ENCODE measurements at regions not wholly inside any gene's neighbourhood (a gene's known extent, or its start where the extent isn't known, plus 50 kb on each side); places are given as distances from the start of the nearest gene placed in this dataset.

DNA sequence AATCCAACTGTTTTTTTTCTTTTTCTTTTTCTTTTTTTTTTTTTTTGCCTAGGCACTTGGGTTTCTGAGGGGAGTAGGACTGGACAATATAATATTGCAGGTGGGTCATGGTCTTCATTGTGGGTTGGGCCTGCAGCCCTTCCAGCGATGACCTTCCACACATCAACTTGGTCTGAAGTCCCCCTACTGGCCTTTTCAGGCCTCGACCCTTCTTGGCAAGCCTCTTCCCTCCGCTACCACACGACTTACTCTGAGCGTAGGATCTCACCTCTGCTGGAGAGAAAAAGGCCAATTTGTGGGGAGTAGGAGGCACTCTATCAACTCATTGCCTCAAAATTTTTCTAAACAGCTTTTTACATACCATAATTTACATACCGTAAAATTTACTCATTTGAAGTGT is 51.1 kb upstream of the GRIK3 start:
- no peak for DNase-seq (ENCODE audit: low read depth)
- TF ChIP-seq, protein P1, sequence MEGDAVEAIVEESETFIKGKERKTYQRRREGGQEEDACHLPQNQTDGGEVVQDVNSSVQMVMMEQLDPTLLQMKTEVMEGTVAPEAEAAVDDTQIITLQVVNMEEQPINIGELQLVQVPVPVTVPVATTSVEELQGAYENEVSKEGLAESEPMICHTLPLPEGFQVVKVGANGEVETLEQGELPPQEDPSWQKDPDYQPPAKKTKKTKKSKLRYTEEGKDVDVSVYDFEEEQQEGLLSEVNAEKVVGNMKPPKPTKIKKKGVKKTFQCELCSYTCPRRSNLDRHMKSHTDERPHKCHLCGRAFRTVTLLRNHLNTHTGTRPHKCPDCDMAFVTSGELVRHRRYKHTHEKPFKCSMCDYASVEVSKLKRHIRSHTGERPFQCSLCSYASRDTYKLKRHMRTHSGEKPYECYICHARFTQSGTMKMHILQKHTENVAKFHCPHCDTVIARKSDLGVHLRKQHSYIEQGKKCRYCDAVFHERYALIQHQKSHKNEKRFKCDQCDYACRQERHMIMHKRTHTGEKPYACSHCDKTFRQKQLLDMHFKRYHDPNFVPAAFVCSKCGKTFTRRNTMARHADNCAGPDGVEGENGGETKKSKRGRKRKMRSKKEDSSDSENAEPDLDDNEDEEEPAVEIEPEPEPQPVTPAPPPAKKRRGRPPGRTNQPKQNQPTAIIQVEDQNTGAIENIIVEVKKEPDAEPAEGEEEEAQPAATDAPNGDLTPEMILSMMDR (conservative IDR thresholded peaks at IDR 0.05; ENCODE audit: low read depth, low read length) = no peak
- H3K4me3 ChIP-seq (ENCODE audit: low read length) = no peak overlapping the region

DNA sequence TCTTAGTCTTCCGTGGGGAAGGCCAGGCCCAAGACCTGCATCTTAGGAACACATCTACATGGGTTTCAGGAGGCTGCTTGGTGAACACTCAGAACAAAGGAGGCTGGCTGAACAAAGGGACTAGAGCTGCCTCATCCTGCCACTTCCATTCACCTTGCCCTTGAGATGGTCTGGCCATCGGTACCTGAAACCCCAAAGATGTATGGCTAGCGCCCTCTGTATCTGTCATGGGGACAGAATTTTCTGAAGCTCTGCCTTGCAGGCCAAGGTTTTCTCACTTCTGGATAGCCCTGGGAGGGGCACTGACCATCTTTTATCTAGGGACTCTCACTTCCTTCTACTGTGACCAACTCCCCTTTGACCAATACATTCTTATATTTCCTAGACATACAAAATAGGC is 55.4 kb upstream of the GRIK3 start:
- H3K4me3 ChIP-seq (ENCODE audit: low read length) = no peak overlapping the region
- no peak for DNase-seq (ENCODE audit: low read depth)
- TF ChIP-seq, protein P1 (conservative IDR thresholded peaks at IDR 0.05; ENCODE audit: low read depth, low read length) = no peak

- H3K4me3 ChIP-seq (ENCODE audit: low read length) = no peak overlapping the region
- no peak for DNase-seq (ENCODE audit: low read depth)
- TF ChIP-seq, protein P1 (conservative IDR thresholded peaks at IDR 0.05; ENCODE audit: low read depth, low read length) = no peak
Observed at GRCh38 chr1:37090671-37091070, 56.4 kb upstream of the GRIK3 start.

- no peak for DNase-seq (ENCODE audit: low read depth)
- TF ChIP-seq, protein P1 (conservative IDR thresholded peaks at IDR 0.05; ENCODE audit: low read depth, low read length) = no peak
- no peak overlapping the region for H3K4me3 ChIP-seq (ENCODE audit: low read length)
Observed at GRCh38 chr1:37092937-37093336, 58.6 kb upstream of the GRIK3 start.

DNA sequence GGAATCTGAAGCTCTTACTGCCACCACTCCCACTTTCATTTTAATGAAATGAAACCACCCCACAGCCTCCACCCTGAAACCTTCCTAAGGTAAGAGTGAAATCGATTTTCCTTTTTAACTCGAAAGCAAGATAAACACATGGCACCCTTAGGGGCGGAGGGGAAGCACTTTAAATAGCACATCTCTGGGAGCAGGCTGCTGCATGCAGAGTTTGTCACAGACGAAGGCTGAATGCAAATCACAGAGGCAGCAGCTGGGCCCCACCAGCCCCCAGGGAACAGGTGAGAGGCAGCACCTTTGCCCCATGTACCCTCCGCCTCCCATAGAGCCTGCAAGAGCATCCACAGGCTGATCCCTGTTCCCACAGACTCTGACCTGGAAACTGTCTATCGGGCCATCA is 60.0 kb upstream of the GRIK3 start:
- no peak overlapping the region for H3K4me3 ChIP-seq (ENCODE audit: low read length)
- TF ChIP-seq, protein P1 (conservative IDR thresholded peaks at IDR 0.05; ENCODE audit: low read depth, low read length) = no peak
- no peak for DNase-seq (ENCODE audit: low read depth)

- TF ChIP-seq, protein P1 (conservative IDR thresholded peaks at IDR 0.05; ENCODE audit: low read depth, low read length) = no peak
Observed at GRCh38 chr1:37096523-37096922, 62.2 kb upstream of the GRIK3 start.

GRCh38 chr1:37097731-37098130 is 63.4 kb upstream of the GRIK3 start:
- no peak for DNase-seq (ENCODE audit: low read depth)
- H3K4me3 ChIP-seq (ENCODE audit: low read length) = no peak overlapping the region
- TF ChIP-seq, protein P1 (conservative IDR thresholded peaks at IDR 0.05; ENCODE audit: low read depth, low read length) = no peak

More at GRCh38 chr1:37096523-37096922, 62.2 kb upstream of the GRIK3 start:
- DNase-seq (ENCODE audit: low read depth) = no peak
- H3K4me3 ChIP-seq (ENCODE audit: low read length) = no peak overlapping the region

Data from retinal pigment epithelial cell (primary cell).